Spinal cord (tissue), 9 donors: ENCODE measurements at regions not wholly inside any gene's neighbourhood (a gene's known extent, or its start where the extent isn't known, plus 50 kb on each side); places are given as distances from the start of the nearest gene placed in this dataset.

Experiments
- DNase-seq, 6 donors: peaks; one replicate each; pipeline versions ENCODE4 v3.0.0 to v3.0.0-alpha.2; 2013 to 2015; ENCODE audit warnings: low spot score in 6 of 6, low read depth in 4 of 6
- H3K27ac ChIP-seq: one replicate; pipeline ENCODE4 v1.5.1; 2013; ENCODE audit warnings: low read depth, low read length, control low read depth
- H3K27me3 ChIP-seq: one replicate; pipeline ENCODE4 v1.6.1; 2013; ENCODE audit warnings: low read length; ENCODE audit not compliant: control insufficient read depth, insufficient read depth
- H3K36me3 ChIP-seq: one replicate; pipeline ENCODE4 v1.6.1; 2013; ENCODE audit warnings: low read length; ENCODE audit not compliant: control insufficient read depth, insufficient read depth
- H3K4me1 ChIP-seq: one replicate; pipeline ENCODE4 v1.6.1; 2013; ENCODE audit warnings: low read length; ENCODE audit not compliant: control insufficient read depth, insufficient read depth
- H3K4me3 ChIP-seq: one replicate; pipeline ENCODE4 v1.5.1; 2013; ENCODE audit warnings: low read depth, low read length, control low read depth
- H3K9me3 ChIP-seq: one replicate; pipeline ENCODE4 v1.6.1; 2013; ENCODE audit warnings: low read length; ENCODE audit not compliant: control insufficient read depth, insufficient read depth
- WGBS: methylation state at CpG from one replicate; pipeline ENCODE4 v1.1.5; 2013; ENCODE audit warnings: missing lambda C conversion rate; ENCODE audit not compliant: insufficient coverage; 5-methylcytosine and 5-hydroxymethylcytosine counted together
- donor health status: healthy.

DNA sequence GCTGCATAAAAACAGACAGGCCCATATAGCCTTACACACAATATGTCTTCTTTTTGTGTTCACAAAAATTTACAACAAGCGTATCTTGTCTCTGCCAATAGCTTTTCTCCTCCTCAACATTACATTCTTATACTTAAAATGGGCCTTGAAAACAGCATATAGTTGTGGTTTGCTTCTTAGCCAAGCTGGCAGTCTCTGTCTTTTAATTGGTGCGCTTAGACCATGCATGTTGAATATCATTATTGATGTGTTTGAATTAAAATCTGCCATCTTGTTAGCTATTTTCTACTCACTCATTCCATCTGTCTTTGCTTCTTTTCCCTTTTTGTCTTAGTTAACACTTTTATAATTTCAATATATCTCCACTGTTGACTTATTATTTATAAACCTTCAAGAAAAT, 76.4 kb downstream of the ING1 start:
- peak in 1 of 6 donors; percentile 57 for DNase-seq
- WGBS, result no CpG with 5 or more reads among the region's 2 CpGs
- no peak overlapping the region for H3K27ac ChIP-seq

GRCh38 chr13:110790371-110790770, 76.9 kb downstream of the ING1 start:
- DNase-seq, result no peak
- Histone ChIP-seq H3K9me3 (peaks cover 4% of the 10 kb centered on the region), H3K4me1 (no peaks in the 10 kb centered on the region), H3K27me3 (no peaks in the 10 kb centered on the region), H3K4me3 (no peak overlapping the region), H3K36me3 (no peaks in the 10 kb centered on the region), H3K27ac (no peak overlapping the region)
- 100% methylated on average over 2 of the region's 3 CpGs for WGBS

More for the DNA sequence above, 76.4 kb downstream of the ING1 start:
- H3K9me3 ChIP-seq, result peaks cover 4% of the 10 kb centered on the region
- H3K4me3 ChIP-seq, result no peak overlapping the region
- no peaks in the 10 kb centered on the region for H3K27me3 ChIP-seq
- H3K36me3 ChIP-seq, result no peaks in the 10 kb centered on the region
- no peaks in the 10 kb centered on the region for H3K4me1 ChIP-seq

GRCh38 chr13:110794209-110794608, 80.7 kb downstream of the ING1 start:
- no peak overlapping the region for H3K4me3 ChIP-seq
- H3K36me3 ChIP-seq, result no peaks in the 10 kb centered on the region
- H3K27me3 ChIP-seq, result no peaks in the 10 kb centered on the region
- DNase-seq, result no peak
- H3K27ac ChIP-seq, result no peak overlapping the region
- H3K4me1 ChIP-seq, result peaks cover 7% of the 10 kb centered on the region
- 83% methylated on average over 7 of the region's 7 CpGs for whole genome bisulfite sequencing
- peaks cover 4% of the 10 kb centered on the region for H3K9me3 ChIP-seq

- Histone ChIP-seq H3K36me3 (no peaks in the 10 kb centered on the region), H3K27me3 (no peaks in the 10 kb centered on the region), H3K27ac (no peak overlapping the region), H3K4me3 (no peak overlapping the region), H3K9me3 (no peaks in the 10 kb centered on the region), H3K4me1 (peaks cover 15% of the 10 kb centered on the region)
- peak in 2 of 6 donors; percentile 21 to 24 for DNase-seq
- WGBS, result 32% methylated on average over 5 of the region's 9 CpGs
These were observed 83.9 kb downstream of the ING1 start for GRCh38 chr13:110797230-110797877.

DNA sequence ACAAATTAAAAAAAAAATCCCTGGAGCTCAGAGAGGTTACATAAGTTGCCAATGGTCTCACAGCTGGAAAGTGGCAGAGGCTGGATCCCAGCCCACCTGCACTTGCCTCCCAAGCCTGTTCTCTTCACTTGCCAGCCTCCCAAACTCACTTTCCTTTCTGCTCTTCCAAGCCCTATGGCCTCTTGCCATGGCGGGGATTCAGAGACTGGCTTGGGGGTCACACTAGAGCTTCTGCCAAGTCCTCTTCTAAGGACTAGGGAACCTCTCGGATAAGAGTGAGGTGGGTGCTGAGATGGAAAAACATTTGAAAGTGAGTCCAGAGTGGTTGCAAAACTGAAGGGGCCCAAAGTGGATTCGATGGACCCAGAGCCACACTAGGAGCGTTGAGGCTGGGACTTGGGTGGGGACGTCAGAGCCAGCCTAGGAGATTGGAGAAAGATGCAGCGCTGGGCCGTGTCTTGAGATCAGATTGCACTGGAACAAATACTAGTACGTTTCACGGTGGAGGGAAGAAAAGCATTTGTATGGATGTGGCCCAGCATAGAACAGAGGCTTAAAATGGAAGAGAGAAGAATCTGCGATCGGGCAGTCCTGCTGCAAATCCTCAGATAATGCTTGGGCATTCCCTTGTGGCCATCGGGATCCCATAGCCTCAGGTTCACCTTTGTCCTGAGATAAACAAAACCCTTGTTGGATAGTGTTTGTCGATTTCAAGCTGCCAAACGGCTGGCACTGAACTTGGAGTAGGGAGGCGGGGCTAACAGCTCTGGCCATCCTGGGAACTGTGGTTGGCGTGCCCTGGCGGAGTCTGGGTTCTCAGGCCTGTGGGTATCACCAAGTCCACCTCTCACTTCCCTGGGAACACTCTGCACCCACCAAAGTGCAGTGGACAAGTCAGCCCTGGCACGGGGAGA, 84.8 kb downstream of the ING1 start:
- no peak for DNase-seq
- peak overlapping the region; percentile 80 for H3K27ac ChIP-seq
- no peak overlapping the region for H3K4me3 ChIP-seq
- H3K36me3 ChIP-seq, result no peaks in the 10 kb centered on the region
- H3K4me1 ChIP-seq, result peaks cover 15% of the 10 kb centered on the region
- 85% methylated on average over 17 of the region's 18 CpGs for WGBS
- no peaks in the 10 kb centered on the region for H3K9me3 ChIP-seq
- no peaks in the 10 kb centered on the region for H3K27me3 ChIP-seq

GRCh38 chr13:110799246-110800236, 86.0 kb downstream of the ING1 start:
- Histone ChIP-seq H3K36me3 (no peaks in the 10 kb centered on the region), H3K27me3 (no peaks in the 10 kb centered on the region), H3K27ac (peak overlapping the region; percentile 80), H3K4me1 (peaks cover 15% of the 10 kb centered on the region), H3K9me3 (no peaks in the 10 kb centered on the region), H3K4me3 (peak overlapping the region; percentile 4)
- DNase-seq, result peak in 2 of 6 donors; percentile 21 to 67
- 68% methylated on average over 24 of the region's 30 CpGs for WGBS

- peaks cover 15% of the 10 kb centered on the region for H3K4me1 ChIP-seq
- WGBS, result 67% methylated on average over 6 of the region's 7 CpGs
These were observed 87.5 kb downstream of the ING1 start for GRCh38 chr13:110801044-110801443.

GRCh38 chr13:110802260-110802659, 88.8 kb downstream of the ING1 start:
- Histone ChIP-seq H3K27me3 (no peaks in the 10 kb centered on the region), H3K36me3 (no peaks in the 10 kb centered on the region), H3K9me3 (no peaks in the 10 kb centered on the region), H3K4me1 (peaks cover 15% of the 10 kb centered on the region), H3K4me3 (no peak overlapping the region), H3K27ac (no peak overlapping the region)
- WGBS, result no CpG with 5 or more reads among the region's 5 CpGs
- DNase-seq, result no peak

More at GRCh38 chr13:110801044-110801443, 87.5 kb downstream of the ING1 start:
- H3K27me3 ChIP-seq, result no peaks in the 10 kb centered on the region
- no peak overlapping the region for H3K27ac ChIP-seq
- DNase-seq, result no peak
- no peaks in the 10 kb centered on the region for H3K9me3 ChIP-seq
- no peak overlapping the region for H3K4me3 ChIP-seq
- H3K36me3 ChIP-seq, result no peaks in the 10 kb centered on the region

GRCh38 chr13:110806636-110807035, 93.1 kb downstream of the ING1 start:
- no peak overlapping the region for H3K27ac ChIP-seq
- no peak overlapping the region for H3K4me3 ChIP-seq
- H3K4me1 ChIP-seq, result peaks cover 10% of the 10 kb centered on the region
- H3K27me3 ChIP-seq, result peaks cover 13% of the 10 kb centered on the region
- H3K9me3 ChIP-seq, result no peaks in the 10 kb centered on the region
- 87% methylated on average over 4 of the region's 4 CpGs for WGBS
- H3K36me3 ChIP-seq, result no peaks in the 10 kb centered on the region
- DNase-seq, result no peak
